ENCODE measurements at regions not wholly inside any gene's neighbourhood (a gene's known extent, or its start where the extent isn't known, plus 50 kb on each side); places are given as distances from the start of the nearest gene placed in this dataset.

- FAIRE-seq (peak; percentile 97), ATAC-seq (peak; percentile 95), DNase-seq (ENCODE audit: extremely low read depth in 1 of 4, low spot score in 3 of 4) (peak; percentile 80 to 98 (median 84))
- H3K36me3 ChIP-seq (ENCODE audit: control insufficient read depth, insufficient read depth, low read length), result no peaks in the 10 kb centered on the region
- intact Hi-C loops (cut with micrococcal nuclease), result loop anchor here (2.0 kb wide), 1 partner anchor 349 kb away; no protein-coding TSS in a partner anchor
- peak overlapping the region; percentile 52 for H3K27ac ChIP-seq (ENCODE audit: extremely low read depth, low read depth, low read length)
- 2% methylated on average over 25 of the region's 29 CpGs for WGBS (ENCODE audit: insufficient coverage, low coverage, missing lambda C conversion rate)
- H3K27me3 ChIP-seq (ENCODE audit: control insufficient read depth in 2 of 2, insufficient read depth in 2 of 2, low read length in 2 of 2), result no peaks in the 10 kb centered on the region
- in situ Hi-C loops (cut with MboI), result no loop called here
- ChIA-PET CTCF (ENCODE audit: low intra/inter-chr PET ratio) (no interaction called here), POLR2A (interaction anchor here (0.7 to 2.2 kb wide), 5 partner anchors 8 to 356 kb away, joined by 3 to 10 read pairs (median 4); no protein-coding TSS in a partner anchor)
- no peak overlapping the region; the same call in 1 of the 2 replicates for H3K4me3 ChIP-seq
- BruUV-seq (replicated peaks), result no TSS peak
- peak overlapping the region; percentile 46; the same call in 1 of the 2 replicates for H2AFZ ChIP-seq (ENCODE audit: low read depth, low read length)
- H3K9me3 ChIP-seq (replicated peaks; ENCODE audit: control insufficient read depth, insufficient read depth, low read depth, low read length), result no peaks in the 10 kb centered on the region
- peaks cover 5% of the 10 kb centered on the region for H3K9me1 ChIP-seq (ENCODE audit: control insufficient read depth, insufficient read depth, low read length)
- H3K9ac ChIP-seq (ENCODE audit: insufficient read depth in 1 of 2, low read depth in 2 of 2, low read length in 2 of 2), result peak overlapping the region; percentile 40 to 86
- peak overlapping the region; percentile 59; the same call in 1 of the 2 replicates for H3K4me2 ChIP-seq (ENCODE audit: insufficient read depth, low read length)
- H3K79me2 ChIP-seq (ENCODE audit: control insufficient read depth, insufficient read depth, low read length), result no peaks in the 10 kb centered on the region
- H4K20me1 ChIP-seq (replicated peaks; ENCODE audit: control insufficient read depth, insufficient read depth, low read length), result no peaks in the 10 kb centered on the region
- peaks cover 31 to 39% of the 10 kb centered on the region in 2 experiments for H3K4me1 ChIP-seq (replicated peaks in 1 of 2; ENCODE audit: control insufficient read depth in 2 of 2, insufficient read depth in 2 of 2, low read length in 2 of 2)
- TF ChIP-seq NCOR1 (IDR thresholded peaks at IDR 0.05) (peak; percentile 97), RUNX1 (IDR thresholded peaks at IDR 0.05; ENCODE audit: low read depth) (peak; percentile 97), ZNF644 (tag; IDR thresholded peaks at IDR 0.05; ENCODE audit: low read depth) (peak; percentile 90; the same call in 1 of the 2 replicates), MAFK (IDR thresholded peaks at IDR 0.05; ENCODE audit: low read length) (0 out of 2 replicates have a peak, but pooled peaks have one; percentile 30), MTA2 (IDR thresholded peaks at IDR 0.05; ENCODE audit: low read depth) (peak; percentile 91), FOXK2 (conservative IDR thresholded peaks at IDR 0.05 in 1 of 2, IDR thresholded peaks at IDR 0.05 in 1 of 2; ENCODE audit: low read depth in 2 of 2) (peak; percentile 41 to 84; a peak in 3 of 4 replicates), HDAC2 (IDR thresholded peaks at IDR 0.05) (peak; percentile 94), TCF15 (CRISPR knock-in tag; IDR thresholded peaks at IDR 0.05) (no peak), HNRNPUL1 (IDR thresholded peaks at IDR 0.05; ENCODE audit: low read length) (no peak), KDM2B (CRISPR knock-in tag; IDR thresholded peaks at IDR 0.05) (peak; percentile 84; the same call in 1 of the 2 replicates), ZFX (CRISPR knock-in tag; IDR thresholded peaks at IDR 0.05) (peak; percentile 74), GATAD2A (IDR thresholded peaks at IDR 0.05) (0 out of 2 replicates have a peak, but pooled peaks have one; percentile 45), PATZ1 (CRISPR knock-in tag; IDR thresholded peaks at IDR 0.05; ENCODE audit: borderline replicate concordance) (no peak), TAL1 (IDR thresholded peaks at IDR 0.05) (peak; percentile 94), CBX2 (IDR thresholded peaks at IDR 0.05; ENCODE audit: insufficient read depth, low read length, poor library complexity, severe bottlenecking) (no peak), XRCC5 (IDR thresholded peaks at IDR 0.05; ENCODE audit: low read depth, low read length) (peak; percentile 45; the same call in 1 of the 2 replicates), PHF20 (IDR thresholded peaks at IDR 0.05; ENCODE audit: partially characterized antibody) (peak; percentile 47)
- TF ChIP-seq, protein P1, sequence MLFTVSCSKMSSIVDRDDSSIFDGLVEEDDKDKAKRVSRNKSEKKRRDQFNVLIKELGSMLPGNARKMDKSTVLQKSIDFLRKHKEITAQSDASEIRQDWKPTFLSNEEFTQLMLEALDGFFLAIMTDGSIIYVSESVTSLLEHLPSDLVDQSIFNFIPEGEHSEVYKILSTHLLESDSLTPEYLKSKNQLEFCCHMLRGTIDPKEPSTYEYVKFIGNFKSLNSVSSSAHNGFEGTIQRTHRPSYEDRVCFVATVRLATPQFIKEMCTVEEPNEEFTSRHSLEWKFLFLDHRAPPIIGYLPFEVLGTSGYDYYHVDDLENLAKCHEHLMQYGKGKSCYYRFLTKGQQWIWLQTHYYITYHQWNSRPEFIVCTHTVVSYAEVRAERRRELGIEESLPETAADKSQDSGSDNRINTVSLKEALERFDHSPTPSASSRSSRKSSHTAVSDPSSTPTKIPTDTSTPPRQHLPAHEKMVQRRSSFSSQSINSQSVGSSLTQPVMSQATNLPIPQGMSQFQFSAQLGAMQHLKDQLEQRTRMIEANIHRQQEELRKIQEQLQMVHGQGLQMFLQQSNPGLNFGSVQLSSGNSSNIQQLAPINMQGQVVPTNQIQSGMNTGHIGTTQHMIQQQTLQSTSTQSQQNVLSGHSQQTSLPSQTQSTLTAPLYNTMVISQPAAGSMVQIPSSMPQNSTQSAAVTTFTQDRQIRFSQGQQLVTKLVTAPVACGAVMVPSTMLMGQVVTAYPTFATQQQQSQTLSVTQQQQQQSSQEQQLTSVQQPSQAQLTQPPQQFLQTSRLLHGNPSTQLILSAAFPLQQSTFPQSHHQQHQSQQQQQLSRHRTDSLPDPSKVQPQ (CRISPR knock-in tag; IDR thresholded peaks at IDR 0.05; ENCODE audit: borderline replicate concordance), result no peak
Observed at GRCh38 chr15:70447928-70448698, 315.2 kb downstream of the UACA start.
